Prostate gland (tissue), 2 donors: ENCODE measurements at regions not wholly inside any gene's neighbourhood (a gene's known extent, or its start where the extent isn't known, plus 50 kb on each side); places are given as distances from the start of the nearest gene placed in this dataset.

Source experiments
- CTCF ChIP-seq, 4 experiments: fragments of 200-600 bp in 2 of 4; fragments of 450-650 bp in 2 of 4; sonication (generic) in 2 of 4; IDR thresholded peaks; 1 replicate in 3 of 4; 2 replicates in 1 of 4; pipeline ENCODE4 v1.5.1; 2016 to 2019; ENCODE audit warnings: antibody characterized with exemption in 4 of 4, mild to moderate bottlenecking in 2 of 4, moderate library complexity in 2 of 4
- POLR2A ChIP-seq: fragments of 450-650 bp; IDR thresholded peaks from one replicate; pipeline ENCODE4 v1.6.1; 2016; ENCODE audit warnings: antibody characterized with exemption, mild to moderate bottlenecking

GRCh38 chr2:53018825-53019425 is 748.7 kb upstream of the CHAC2 start:
- TF ChIP-seq CTCF (IDR thresholded peaks at IDR 0.05) (no peak), POLR2A (no peak)
